GM12878 (cell line): ENCODE measurements at regions not wholly inside any gene's neighbourhood (a gene's known extent, or its start where the extent isn't known, plus 50 kb on each side); places are given as distances from the start of the nearest gene placed in this dataset.

Experiments used
- CREM ChIP-seq: IDR thresholded peaks from 2 replicates; pipeline ENCODE4 v1.6.1; 2014; ENCODE audit warnings: antibody characterized with exemption, low read depth
- HCFC1 ChIP-seq: fragments of 150-350 bp; IDR thresholded peaks from 2 replicates; pipeline ENCODE4 v1.6.1; 2014; ENCODE audit warnings: low read length
- MTA3 ChIP-seq: IDR thresholded peaks from 2 replicates; pipeline ENCODE4 v1.6.1; 2012; ENCODE audit warnings: low read length, inconsistent platforms, borderline replicate concordance
- MYC ChIP-seq: IDR thresholded peaks from 2 replicates; pipeline ENCODE4 v1.6.1; 2011; ENCODE audit warnings: mild to moderate bottlenecking, low read length, moderate library complexity, inconsistent platforms; ENCODE audit not compliant: insufficient read depth, insufficient replicate concordance, insufficient read length, severe bottlenecking
- NFIC ChIP-seq: IDR thresholded peaks from 2 replicates; pipeline ENCODE4 v1.6.1; 2012; ENCODE audit warnings: low read depth, mild to moderate bottlenecking, inconsistent platforms, low read length, moderate library complexity
- RAD21 ChIP-seq: IDR thresholded peaks from 2 replicates; pipeline ENCODE4 v1.6.1; 2011; ENCODE audit warnings: mild to moderate bottlenecking, low read depth, low read length, moderate library complexity; ENCODE audit not compliant: insufficient read depth
- RELA ChIP-seq: fragments of 450-650 bp; IDR thresholded peaks from 2 replicates; pipeline ENCODE4 v1.8.0; 2014; ENCODE audit warnings: borderline replicate concordance; ENCODE audit not compliant: partially characterized antibody
- SMARCA5 ChIP-seq: fragments of 450-650 bp; IDR thresholded peaks from 2 replicates; pipeline ENCODE4 v1.6.1; 2017; ENCODE audit warnings: mild to moderate bottlenecking
- ZZZ3 ChIP-seq: IDR thresholded peaks from 2 replicates; pipeline ENCODE4 v1.6.1; 2011; ENCODE audit warnings: low read depth; ENCODE audit not compliant: control insufficient read depth, insufficient read length
- TF ChIP-seq, protein P1 (sequence below), 3 experiments: IDR thresholded peaks in 2 of 3; conservative IDR thresholded peaks in 1 of 3; 2 replicates each; pipeline ENCODE4 v1.5.1; 2011; ENCODE audit warnings: low read depth in 3 of 3, low read length in 3 of 3, mild to moderate bottlenecking in 3 of 3, control low read depth in 2 of 3, moderate library complexity in 2 of 3, inconsistent platforms in 1 of 3, mixed read lengths in 1 of 3; ENCODE audit not compliant: control insufficient read depth in 2 of 3, insufficient read depth in 1 of 3; ENCODE audit errors: extremely low read depth in 1 of 3

DNA sequence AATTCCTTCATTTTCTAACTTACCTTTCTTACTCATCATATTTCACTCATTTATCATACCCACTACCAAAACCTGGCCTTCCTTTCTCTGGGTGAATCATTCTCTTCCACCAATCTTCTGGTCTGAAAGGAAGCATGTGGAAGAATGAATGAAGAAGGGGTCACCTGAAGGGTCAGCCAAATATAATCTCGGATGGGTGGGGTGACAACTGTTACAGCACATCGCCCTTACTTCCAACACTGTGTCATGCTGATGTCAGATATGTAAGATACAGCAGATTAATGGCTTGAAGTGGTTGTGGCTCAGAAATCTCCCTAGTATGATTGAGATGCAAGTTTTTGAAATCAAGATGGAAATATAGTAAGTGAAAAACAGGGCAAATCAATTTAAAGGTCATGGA lies 401.7 kb upstream of the HTR2A start:
- TF ChIP-seq NFIC: no peak
- TF ChIP-seq RAD21: no peak
- no peak for TF ChIP-seq MTA3
- TF ChIP-seq RELA: no peak
- TF ChIP-seq MYC: no peak
- TF ChIP-seq, protein P1, sequence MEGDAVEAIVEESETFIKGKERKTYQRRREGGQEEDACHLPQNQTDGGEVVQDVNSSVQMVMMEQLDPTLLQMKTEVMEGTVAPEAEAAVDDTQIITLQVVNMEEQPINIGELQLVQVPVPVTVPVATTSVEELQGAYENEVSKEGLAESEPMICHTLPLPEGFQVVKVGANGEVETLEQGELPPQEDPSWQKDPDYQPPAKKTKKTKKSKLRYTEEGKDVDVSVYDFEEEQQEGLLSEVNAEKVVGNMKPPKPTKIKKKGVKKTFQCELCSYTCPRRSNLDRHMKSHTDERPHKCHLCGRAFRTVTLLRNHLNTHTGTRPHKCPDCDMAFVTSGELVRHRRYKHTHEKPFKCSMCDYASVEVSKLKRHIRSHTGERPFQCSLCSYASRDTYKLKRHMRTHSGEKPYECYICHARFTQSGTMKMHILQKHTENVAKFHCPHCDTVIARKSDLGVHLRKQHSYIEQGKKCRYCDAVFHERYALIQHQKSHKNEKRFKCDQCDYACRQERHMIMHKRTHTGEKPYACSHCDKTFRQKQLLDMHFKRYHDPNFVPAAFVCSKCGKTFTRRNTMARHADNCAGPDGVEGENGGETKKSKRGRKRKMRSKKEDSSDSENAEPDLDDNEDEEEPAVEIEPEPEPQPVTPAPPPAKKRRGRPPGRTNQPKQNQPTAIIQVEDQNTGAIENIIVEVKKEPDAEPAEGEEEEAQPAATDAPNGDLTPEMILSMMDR (IDR thresholded peaks at IDR 0.05 in 2 of 3, conservative IDR thresholded peaks at IDR 0.05 in 1 of 3; ENCODE audit: control insufficient read depth in 2 of 3, extremely low read depth in 1 of 3, insufficient read depth in 1 of 3, low read depth in 3 of 3, low read length in 3 of 3): no peak
- no peak for TF ChIP-seq HCFC1
- TF ChIP-seq ZZZ3: no peak
- TF ChIP-seq SMARCA5: no peak
- no peak for TF ChIP-seq CREM
